HFFc6 (cell line): ENCODE measurements at regions not wholly inside any gene's neighbourhood (a gene's known extent, or its start where the extent isn't known, plus 50 kb on each side); places are given as distances from the start of the nearest gene placed in this dataset.
"Not testable (repeated sequence)": the region's sequence is repeated elsewhere in the genome, so short reads cannot be mapped to it uniquely, and the experiment has no call there.

Experiments used
- DNase-seq: peaks from one replicate; pipeline ENCODE4 v3.0.0-alpha.2; 2018
- H3K27ac Mint-ChIP-seq: 2 replicates; pipeline ENCODE4 v1.8.0; 2020; ENCODE audit warnings: mild to moderate bottlenecking, mixed read lengths
- H3K27me3 Mint-ChIP-seq: 2 replicates; pipeline ENCODE4 v1.8.0; 2021; ENCODE audit warnings: mild to moderate bottlenecking, moderate library complexity, mixed read lengths; ENCODE audit not compliant: insufficient read depth
- H3K36me3 Mint-ChIP-seq: 2 replicates; pipeline ENCODE4 v1.8.0; 2021; ENCODE audit warnings: low read depth, mixed read lengths
- H3K4me1 Mint-ChIP-seq: 2 replicates; pipeline ENCODE4 v1.8.0; 2020; ENCODE audit warnings: low read depth, mixed read lengths
- H3K4me3 Mint-ChIP-seq: 2 replicates; pipeline ENCODE4 v1.8.0; 2020; ENCODE audit warnings: mild to moderate bottlenecking, moderate library complexity, mixed read lengths
- H3K9me3 Mint-ChIP-seq: 2 replicates; pipeline ENCODE4 v1.8.0; 2020; ENCODE audit warnings: mild to moderate bottlenecking, mixed read lengths
- CTCF ChIP-seq: fragments of 200-600 bp; sonication (generic); IDR thresholded peaks from 2 replicates; pipeline ENCODE4 v1.5.0; 2021; ENCODE audit warnings: antibody characterized with exemption, mild to moderate bottlenecking

DNA sequence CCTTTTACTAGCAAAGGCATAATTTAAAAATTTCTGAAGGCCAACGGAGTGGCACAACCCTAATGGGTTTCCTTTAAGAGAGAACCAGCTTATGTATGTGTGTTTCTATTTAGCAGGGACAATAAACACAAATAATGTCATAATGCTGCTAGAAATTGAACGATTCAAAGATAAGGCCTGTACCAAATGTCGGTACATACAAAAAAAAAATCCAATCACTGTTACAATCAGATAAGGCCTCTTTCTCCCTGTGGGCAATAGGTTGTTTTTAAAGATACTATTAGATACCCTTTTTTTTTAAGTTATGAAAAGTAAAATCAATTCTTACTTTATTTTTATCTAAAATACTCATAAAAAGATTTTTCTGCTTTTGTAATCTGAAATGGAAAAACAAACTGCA, 821.0 kb downstream of the PRELID2 start:
- Mint-ChIP-seq H3K4me3 (no peak overlapping the region), H3K4me1 (no peaks in the 10 kb centered on the region), H3K9me3 (no peaks in the 10 kb centered on the region), H3K36me3 (no peaks in the 10 kb centered on the region), H3K27ac (no peak overlapping the region), H3K27me3 (no peaks in the 10 kb centered on the region)
- no peak for DNase-seq
- TF ChIP-seq CTCF, result no peak

GRCh38 chr5:145010834-145011233, 824.3 kb downstream of the PRELID2 start:
- DNase-seq, result no peak
- Mint-ChIP-seq H3K4me1 (no peaks in the 10 kb centered on the region), H3K27ac (no peak overlapping the region), H3K36me3 (no peaks in the 10 kb centered on the region), H3K9me3 (no peaks in the 10 kb centered on the region), H3K27me3 (peaks cover 1% of the 10 kb centered on the region; the same call in 1 of the 2 replicates), H3K4me3 (no peak overlapping the region)
- TF ChIP-seq CTCF, result no peak

GRCh38 chr5:145008876-145009530, 826.1 kb downstream of the PRELID2 start:
- no peak for TF ChIP-seq CTCF
- Mint-ChIP-seq H3K4me3 (no peak overlapping the region), H3K27ac (no peak overlapping the region), H3K9me3 (no peaks in the 10 kb centered on the region), H3K27me3 (peaks cover 4% of the 10 kb centered on the region; the same call in 1 of the 2 replicates), H3K36me3 (no peaks in the 10 kb centered on the region), H3K4me1 (no peaks in the 10 kb centered on the region)
- DNase-seq, result no peak

- not testable (repeated sequence) for H3K4me1 Mint-ChIP-seq, H3K4me3 Mint-ChIP-seq, H3K27ac Mint-ChIP-seq, H3K27me3 Mint-ChIP-seq, H3K9me3 Mint-ChIP-seq, H3K36me3 Mint-ChIP-seq, DNase-seq
These were observed 823.7 kb downstream of the KCTD16 start for GRCh38 chr5:144994356-144994755.

DNA sequence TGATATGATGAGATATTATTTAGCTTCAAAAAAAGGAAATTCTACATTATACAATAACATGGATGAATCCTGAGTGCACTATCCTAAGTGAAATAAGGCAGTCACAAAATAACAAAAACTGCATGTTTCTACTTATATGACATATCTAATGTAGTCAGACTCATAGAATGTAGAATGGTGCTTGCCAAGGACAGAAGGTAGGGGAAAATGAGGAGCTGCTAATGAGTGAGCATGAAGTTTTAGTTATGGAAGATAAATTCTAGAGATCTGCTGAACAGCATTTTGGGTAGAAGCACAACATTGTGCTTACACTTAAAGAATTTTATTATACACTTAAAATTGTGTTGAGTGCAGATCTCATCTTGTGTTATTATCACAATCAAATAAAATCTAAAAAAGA, 812.4 kb downstream of the KCTD16 start:
- peaks cover 8% of the 10 kb centered on the region; the same call in 1 of the 2 replicates for H3K4me1 Mint-ChIP-seq
- H3K9me3 Mint-ChIP-seq, result peaks cover under 1% of the 10 kb centered on the region
- no peak for TF ChIP-seq CTCF
- no peak for DNase-seq
- H3K36me3 Mint-ChIP-seq, result peaks cover under 1% of the 10 kb centered on the region; the same call in 1 of the 2 replicates
- H3K27ac Mint-ChIP-seq, result no peak overlapping the region
- no peaks in the 10 kb centered on the region; the same call in 1 of the 2 replicates for H3K27me3 Mint-ChIP-seq
- no peak overlapping the region for H3K4me3 Mint-ChIP-seq

DNA sequence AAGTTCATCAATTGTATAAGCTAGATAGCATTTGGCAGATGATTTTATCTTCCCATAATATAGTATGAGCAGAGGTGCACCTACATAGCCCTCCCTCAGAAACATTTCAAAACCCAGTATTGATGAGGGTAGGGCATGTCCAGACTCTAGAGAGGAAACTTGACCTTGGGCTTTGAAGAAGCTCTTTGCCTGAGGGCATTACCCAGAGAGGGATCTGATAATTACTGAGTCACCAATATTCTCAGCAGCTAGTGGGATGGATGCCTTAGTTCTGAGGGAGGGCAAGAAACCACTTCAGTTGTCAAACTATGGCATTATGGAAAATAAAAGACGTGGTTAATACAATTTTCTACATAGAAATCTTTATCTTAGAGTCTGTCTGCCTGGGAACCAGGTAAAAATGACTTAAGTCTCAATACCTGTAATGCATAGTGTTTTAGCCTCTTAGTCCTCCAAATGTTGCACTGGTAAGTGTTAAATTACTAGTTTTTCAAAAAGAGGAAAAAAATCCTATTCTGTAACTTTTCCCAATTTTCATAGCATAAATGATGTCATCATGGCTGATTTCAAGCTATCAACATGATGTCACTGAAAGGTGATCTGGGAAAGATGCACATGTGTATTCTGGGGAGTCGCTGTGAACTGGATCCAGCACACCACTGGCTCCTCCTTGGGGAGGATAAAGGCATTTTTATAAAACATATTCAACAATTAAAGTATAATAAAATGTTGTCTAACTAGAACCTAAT, 809.0 kb downstream of the KCTD16 start:
- Mint-ChIP-seq H3K9me3 (peaks cover 7% of the 10 kb centered on the region), H3K27me3 (peaks cover 2% of the 10 kb centered on the region; the same call in 1 of the 2 replicates), H3K4me3 (no peak overlapping the region), H3K4me1 (peaks cover 8% of the 10 kb centered on the region; the same call in 1 of the 2 replicates), H3K27ac (no peak overlapping the region), H3K36me3 (0 out of 2 replicates have a peak, but pooled peaks cover 2% of the 10 kb centered on the region)
- TF ChIP-seq CTCF, result peak; percentile 28; the same call in 1 of the 2 replicates
- no peak for DNase-seq
